ENCODE measurements at regions not wholly inside any gene's neighbourhood (a gene's known extent, or its start where the extent isn't known, plus 50 kb on each side); places are given as distances from the start of the nearest gene placed in this dataset.

- Histone ChIP-seq H3K27me3 (no peaks in the 10 kb centered on the region), H3K4me3 (no peak overlapping the region), H3K36me3 (no peaks in the 10 kb centered on the region), H3K9me3 (no peaks in the 10 kb centered on the region), H3K4me1 (no peaks in the 10 kb centered on the region), H3K27ac (no peak overlapping the region)
- intact Hi-C loops (cut with DNase I) = no loop called here
- no peak for DNase-seq (ENCODE audit: extremely low spot score in 2 of 2)
- no peak for TF ChIP-seq POLR2AphosphoS5 (IDR thresholded peaks at IDR 0.05; ENCODE audit: insufficient read depth in 1 of 2, low read depth in 1 of 2)
Measured at GRCh38 chr4:177796841-177797240, 354.6 kb upstream of the AGA start.

GRCh38 chr4:177798161-177798560 is 355.9 kb upstream of the AGA start:
- no peak for TF ChIP-seq POLR2AphosphoS5 (IDR thresholded peaks at IDR 0.05; ENCODE audit: insufficient read depth in 1 of 2, low read depth in 1 of 2)
- no peak for TF ChIP-seq POLR2A (IDR thresholded peaks at IDR 0.05)
- TF ChIP-seq CTCF (IDR thresholded peaks at IDR 0.05) = no peak
- Histone ChIP-seq H3K9me3 (no peaks in the 10 kb centered on the region), H3K27ac (no peak overlapping the region), H3K36me3 (no peaks in the 10 kb centered on the region), H3K4me3 (no peak overlapping the region), H3K4me1 (no peaks in the 10 kb centered on the region), H3K27me3 (no peaks in the 10 kb centered on the region)
- intact Hi-C loops (cut with DNase I) = no loop called here
- DNase-seq (ENCODE audit: extremely low spot score in 2 of 2) = no peak

GRCh38 chr4:177802162-177802561 is 359.9 kb upstream of the AGA start:
- Histone ChIP-seq H3K36me3 (no peaks in the 10 kb centered on the region), H3K4me3 (no peak overlapping the region), H3K27ac (no peak overlapping the region), H3K9me3 (no peaks in the 10 kb centered on the region), H3K4me1 (no peaks in the 10 kb centered on the region), H3K27me3 (no peaks in the 10 kb centered on the region)
- intact Hi-C loops (cut with DNase I) = no loop called here
- DNase-seq (ENCODE audit: extremely low spot score in 2 of 2) = no peak
- TF ChIP-seq POLR2AphosphoS5 (IDR thresholded peaks at IDR 0.05; ENCODE audit: insufficient read depth in 1 of 2, low read depth in 1 of 2) (no peak), CTCF (IDR thresholded peaks at IDR 0.05) (no peak), POLR2A (IDR thresholded peaks at IDR 0.05) (no peak)

- Histone ChIP-seq H3K36me3 (no peaks in the 10 kb centered on the region), H3K4me3 (no peak overlapping the region), H3K4me1 (no peaks in the 10 kb centered on the region), H3K9me3 (no peaks in the 10 kb centered on the region), H3K27me3 (no peaks in the 10 kb centered on the region), H3K27ac (no peak overlapping the region)
- intact Hi-C loops (cut with DNase I) = no loop called here
- TF ChIP-seq POLR2A (IDR thresholded peaks at IDR 0.05) (no peak), CTCF (IDR thresholded peaks at IDR 0.05) (no peak), POLR2AphosphoS5 (IDR thresholded peaks at IDR 0.05; ENCODE audit: insufficient read depth in 1 of 2, low read depth in 1 of 2) (no peak)
- no peak for DNase-seq (ENCODE audit: extremely low spot score in 2 of 2)
Measured at GRCh38 chr4:177802661-177803060, 360.4 kb upstream of the AGA start.

- TF ChIP-seq POLR2AphosphoS5 (IDR thresholded peaks at IDR 0.05; ENCODE audit: insufficient read depth in 1 of 2, low read depth in 1 of 2) = no peak
- no peak for TF ChIP-seq POLR2A (IDR thresholded peaks at IDR 0.05)
- TF ChIP-seq CTCF (IDR thresholded peaks at IDR 0.05) = no peak
- H3K4me1 ChIP-seq = no peaks in the 10 kb centered on the region
- H3K27ac ChIP-seq = no peak overlapping the region
- H3K36me3 ChIP-seq = no peaks in the 10 kb centered on the region
- H3K9me3 ChIP-seq = no peaks in the 10 kb centered on the region
- H3K4me3 ChIP-seq = no peak overlapping the region
- DNase-seq (ENCODE audit: extremely low spot score in 2 of 2) = no peak
- no peaks in the 10 kb centered on the region for H3K27me3 ChIP-seq
- intact Hi-C loops (cut with DNase I) = no loop called here
Measured at GRCh38 chr4:177803151-177803550, 360.9 kb upstream of the AGA start.

GRCh38 chr4:177809791-177810190 is 367.6 kb upstream of the AGA start:
- Histone ChIP-seq H3K4me1 (peaks cover 6% of the 10 kb centered on the region), H3K27me3 (no peaks in the 10 kb centered on the region), H3K36me3 (no peaks in the 10 kb centered on the region), H3K9me3 (no peaks in the 10 kb centered on the region), H3K4me3 (no peak overlapping the region), H3K27ac (no peak overlapping the region)
- TF ChIP-seq CTCF (IDR thresholded peaks at IDR 0.05) (no peak), POLR2AphosphoS5 (IDR thresholded peaks at IDR 0.05; ENCODE audit: insufficient read depth in 1 of 2, low read depth in 1 of 2) (no peak), POLR2A (IDR thresholded peaks at IDR 0.05) (no peak)
- intact Hi-C loops (cut with DNase I) = no loop called here
- no peak for DNase-seq (ENCODE audit: extremely low spot score in 2 of 2)

Measured in vagina (tissue), 2 donors.